ENCODE measurements at regions not wholly inside any gene's neighbourhood (a gene's known extent, or its start where the extent isn't known, plus 50 kb on each side); places are given as distances from the start of the nearest gene placed in this dataset.

DNA sequence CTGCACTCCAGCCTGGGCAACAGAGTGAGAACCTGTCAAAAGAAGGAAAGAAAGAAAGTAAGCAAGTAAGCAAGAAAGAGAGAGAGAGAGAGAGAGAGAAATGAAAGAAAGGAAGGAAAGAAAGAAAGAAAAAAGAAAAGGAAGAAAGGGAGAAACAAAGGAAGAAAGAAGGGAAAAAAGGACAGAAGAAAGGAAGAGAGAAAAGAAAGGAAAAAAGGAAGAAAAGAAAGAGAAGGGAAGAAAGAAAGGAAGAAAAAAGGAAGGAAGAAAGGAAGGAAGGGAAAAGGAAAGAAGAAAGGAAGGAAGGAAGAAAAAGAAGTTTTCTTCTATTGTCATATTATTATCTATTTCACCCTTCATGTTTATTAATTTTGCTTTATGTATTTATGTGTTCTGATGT lies 251.1 kb upstream of the CD180 start:
- no peak overlapping the region for H3K4me3 Mint-ChIP-seq
- Histone ChIP-seq H2BK120ac (ENCODE audit: low read depth, low read length, poor library complexity, severe bottlenecking) (no peak overlapping the region), H2AK5ac (ENCODE audit: insufficient read length, low read length) (no peak overlapping the region), H3K18ac (ENCODE audit: insufficient read length, low read depth, low read length) (no peak overlapping the region), H4K8ac (replicated peaks; ENCODE audit: insufficient read length, low read depth, low read length) (no peak overlapping the region), H3K4ac (ENCODE audit: low read depth, low read length) (no peak overlapping the region), H4K5ac (ENCODE audit: insufficient read length, low read depth, low read length) (no peak overlapping the region), H2BK12ac (ENCODE audit: insufficient read length, low read depth, low read length) (no peak overlapping the region), H2AFZ (ENCODE audit: low read length) (no peak overlapping the region), H3K14ac (ENCODE audit: insufficient read depth, low read length) (no peak overlapping the region), H3K4me1 (ENCODE audit: insufficient read depth, low read length) (no peaks in the 10 kb centered on the region), H3K4me2 (ENCODE audit: insufficient read depth, insufficient read length, low read length) (no peak overlapping the region), H3K9ac (ENCODE audit: extremely low read depth, insufficient read length, low read length) (no peak overlapping the region), H3K23ac (ENCODE audit: insufficient read length, low read depth, low read length) (no peak overlapping the region), H3K27me3 (ENCODE audit: insufficient read depth, low read length) (no peaks in the 10 kb centered on the region), H2BK15ac (ENCODE audit: low read depth, low read length) (no peak overlapping the region), H3K9me3 (ENCODE audit: control insufficient read depth, low read depth, low read length) (no peaks in the 10 kb centered on the region), H2BK5ac (ENCODE audit: insufficient read length, low read length) (no peak overlapping the region), H3K56ac (ENCODE audit: insufficient read length, low read depth, low read length) (no peak overlapping the region), H3T11ph (ENCODE audit: low read length) (no peak overlapping the region), H4K20me1 (ENCODE audit: control insufficient read depth, insufficient read depth, insufficient read length) (no peaks in the 10 kb centered on the region), H3K79me2 (ENCODE audit: insufficient read depth, low read length) (no peaks in the 10 kb centered on the region), H4K91ac (ENCODE audit: insufficient read length, low read depth, low read length) (no peak overlapping the region), H2BK20ac (ENCODE audit: low read depth, low read length, poor library complexity, severe bottlenecking) (no peak overlapping the region), H3K79me1 (ENCODE audit: insufficient read depth, low read depth, low read length, poor library complexity, severe bottlenecking) (no peaks in the 10 kb centered on the region), H3K23me2 (ENCODE audit: insufficient read length, low read depth, low read length, poor library complexity, severe bottlenecking) (no peaks in the 10 kb centered on the region), H3K27ac (ENCODE audit: insufficient read length, low read depth, low read length) (no peak overlapping the region)
- no peak overlapping the region; a peak in 1 of 7 replicates for H3K27ac Mint-ChIP-seq
- no peaks in the 10 kb centered on the region for H3K4me1 Mint-ChIP-seq
- H3K27me3 Mint-ChIP-seq (ENCODE audit: low read depth) = no peaks in the 10 kb centered on the region; the same call in none of the 2 replicates
- TF ChIP-seq, protein P1, sequence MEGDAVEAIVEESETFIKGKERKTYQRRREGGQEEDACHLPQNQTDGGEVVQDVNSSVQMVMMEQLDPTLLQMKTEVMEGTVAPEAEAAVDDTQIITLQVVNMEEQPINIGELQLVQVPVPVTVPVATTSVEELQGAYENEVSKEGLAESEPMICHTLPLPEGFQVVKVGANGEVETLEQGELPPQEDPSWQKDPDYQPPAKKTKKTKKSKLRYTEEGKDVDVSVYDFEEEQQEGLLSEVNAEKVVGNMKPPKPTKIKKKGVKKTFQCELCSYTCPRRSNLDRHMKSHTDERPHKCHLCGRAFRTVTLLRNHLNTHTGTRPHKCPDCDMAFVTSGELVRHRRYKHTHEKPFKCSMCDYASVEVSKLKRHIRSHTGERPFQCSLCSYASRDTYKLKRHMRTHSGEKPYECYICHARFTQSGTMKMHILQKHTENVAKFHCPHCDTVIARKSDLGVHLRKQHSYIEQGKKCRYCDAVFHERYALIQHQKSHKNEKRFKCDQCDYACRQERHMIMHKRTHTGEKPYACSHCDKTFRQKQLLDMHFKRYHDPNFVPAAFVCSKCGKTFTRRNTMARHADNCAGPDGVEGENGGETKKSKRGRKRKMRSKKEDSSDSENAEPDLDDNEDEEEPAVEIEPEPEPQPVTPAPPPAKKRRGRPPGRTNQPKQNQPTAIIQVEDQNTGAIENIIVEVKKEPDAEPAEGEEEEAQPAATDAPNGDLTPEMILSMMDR (conservative IDR thresholded peaks at IDR 0.05) = no peak
- no peaks in the 10 kb centered on the region; a peak in 1 of 5 replicates for H3K9me3 Mint-ChIP-seq
- DNase-seq = no peak
- no peaks in the 10 kb centered on the region; a peak in 1 of 7 replicates for H3K36me3 Mint-ChIP-seq (ENCODE audit: insufficient read depth in 1 of 3, low read depth in 3 of 3)
